H1 (cell line): ENCODE measurements at regions not wholly inside any gene's neighbourhood (a gene's known extent, or its start where the extent isn't known, plus 50 kb on each side); places are given as distances from the start of the nearest gene placed in this dataset.

Experiments
- CTCF ChIA-PET: fragments of 300-600 bp; sonication (Branson Sonifier 250); formaldehyde crosslinking; loops from one replicate; lab custom pipeline; 2021; ENCODE audit not compliant: partially characterized antibody; lab: Charles Lee
- POLR2A ChIA-PET: fragments of 300-600 bp; sonication (Branson Sonifier 250); formaldehyde crosslinking; loops from one replicate; lab custom pipeline; 2021; ENCODE audit warnings: inconsistent platforms; ENCODE audit not compliant: partially characterized antibody; lab: Charles Lee
- DNase-seq, 2 experiments: peaks; one replicate each; pipeline versions ENCODE4 v3.0.0 to v3.0.0-alpha.2; 2010 to 2022; ENCODE audit warnings: low spot score in 2 of 2, low read depth in 1 of 2, mixed read lengths in 1 of 2
- FAIRE-seq: peaks from 2 replicates; lab custom pipeline; 2011; peaks lifted over from hg19 to GRCh38; lab: Jason Lieb, UNC
- H2AFZ ChIP-seq: 2 replicates; pipeline ENCODE4 v1.8.1; 2012; ENCODE audit warnings: low read length, inconsistent platforms
- H2AK5ac ChIP-seq: 2 replicates; pipeline ENCODE4 v1.6.1; 2013; ENCODE audit warnings: low read depth, low read length
- H2BK120ac ChIP-seq: replicated peaks from 2 replicates; pipeline ENCODE3; 2013; ENCODE audit warnings: low read depth, low read length, inconsistent platforms
- H2BK12ac ChIP-seq: 2 replicates; pipeline ENCODE4 v1.6.1; 2013; ENCODE audit warnings: low read depth, low read length
- H2BK15ac ChIP-seq: 2 replicates; pipeline ENCODE4 v1.6.1; 2013; ENCODE audit warnings: low read length
- H2BK20ac ChIP-seq: 2 replicates; pipeline ENCODE4 v1.6.1; 2013; ENCODE audit warnings: low read length
- H2BK5ac ChIP-seq: 2 replicates; pipeline ENCODE4 v1.6.1; 2013; ENCODE audit warnings: low read depth, low read length
- H3K14ac ChIP-seq: 2 replicates; pipeline ENCODE4 v1.6.1; 2013; ENCODE audit warnings: inconsistent platforms; ENCODE audit not compliant: insufficient read length
- H3K18ac ChIP-seq: 2 replicates; pipeline ENCODE4 v1.6.1; 2013; ENCODE audit warnings: low read length; ENCODE audit errors: extremely low read depth
- H3K23ac ChIP-seq: 2 replicates; pipeline ENCODE4 v1.6.1; 2013; ENCODE audit warnings: inconsistent platforms; ENCODE audit not compliant: insufficient read length
- H3K23me2 ChIP-seq: 2 replicates; pipeline ENCODE4 v1.6.1; 2013; ENCODE audit warnings: low read depth, low read length
- H3K27ac ChIP-seq: 2 replicates; pipeline ENCODE4 v1.6.1; 2011; ENCODE audit warnings: low read depth, low read length, inconsistent platforms
- H3K27me3 ChIP-seq, 4 experiments: replicated peaks in 1 of 4; 1 replicate in 1 of 4; 2 replicates in 3 of 4; pipeline versions ENCODE4 v1.6.1 to v1.8.1; 2011 to 2013; ENCODE audit warnings: low read length in 3 of 4, mild to moderate bottlenecking in 3 of 4, inconsistent platforms in 2 of 4, mixed read lengths in 2 of 4, moderate library complexity in 1 of 4; ENCODE audit not compliant: control insufficient read depth in 3 of 4, insufficient read depth in 3 of 4; ENCODE audit errors: extremely low read depth in 1 of 4
- H3K36me3 ChIP-seq, 4 experiments: 2 replicates each; pipeline versions ENCODE4 v1.6.1 to v1.8.1; 2011 to 2013; ENCODE audit warnings: mild to moderate bottlenecking in 4 of 4, low read length in 3 of 4, moderate library complexity in 2 of 4, control low read depth in 1 of 4, inconsistent platforms in 1 of 4; ENCODE audit not compliant: insufficient read depth in 4 of 4, control insufficient read depth in 2 of 4
- H3K4ac ChIP-seq: replicated peaks from 2 replicates; pipeline ENCODE3; 2013; ENCODE audit warnings: low read length, low read depth, mixed read lengths, inconsistent platforms; ENCODE audit not compliant: insufficient read length
- H3K4me1 ChIP-seq, 4 experiments: replicated peaks in 1 of 4; 1 replicate in 1 of 4; 2 replicates in 3 of 4; pipeline versions ENCODE4 v1.6.1 to v1.8.1; 2011 to 2013; ENCODE audit warnings: low read length in 3 of 4, inconsistent platforms in 2 of 4, mixed read lengths in 1 of 4; ENCODE audit not compliant: insufficient read depth in 4 of 4, control insufficient read depth in 3 of 4
- H3K4me2 ChIP-seq, 2 experiments: 2 replicates each; pipeline versions ENCODE4 v1.6.1 to v1.8.1; 2011 to 2013; ENCODE audit warnings: low read depth in 2 of 2, low read length in 2 of 2, control low read depth in 1 of 2, inconsistent platforms in 1 of 2, mild to moderate bottlenecking in 1 of 2; ENCODE audit not compliant: insufficient read depth in 1 of 2
- H3K4me3 ChIP-seq, 4 experiments: fragments of 200-600, 300-600 bp in 1 of 4; sonication (generic), shearing (Covaris generic), sonication (Bioruptor Twin) in 1 of 4; 2 replicates each; pipeline versions ENCODE4 v1.5.1 to v1.8.1; 2011 to 2016; ENCODE audit warnings: low read length in 4 of 4, low read depth in 3 of 4, control low read depth in 2 of 4, inconsistent platforms in 2 of 4, mild to moderate bottlenecking in 2 of 4, mixed read lengths in 1 of 4, moderate library complexity in 1 of 4; ENCODE audit not compliant: insufficient read depth in 2 of 4; ENCODE audit errors: extremely low read depth in 1 of 4
- H3K56ac ChIP-seq: replicated peaks from 2 replicates; pipeline ENCODE3; 2013; ENCODE audit warnings: low read depth, mild to moderate bottlenecking, mixed read lengths, low read length, inconsistent platforms; ENCODE audit not compliant: insufficient read length
- H3K79me1 ChIP-seq: 2 replicates; pipeline ENCODE4 v1.6.1; 2013; ENCODE audit warnings: low read depth, low read length, control low read depth
- H3K79me2 ChIP-seq, 2 experiments: 2 replicates each; pipeline versions ENCODE4 v1.6.1 to v1.8.1; 2012 to 2013; ENCODE audit warnings: low read length in 2 of 2, mild to moderate bottlenecking in 2 of 2, inconsistent platforms in 1 of 2; ENCODE audit not compliant: insufficient read depth in 2 of 2, control insufficient read depth in 1 of 2
- H3K9ac ChIP-seq, 4 experiments: replicated peaks in 1 of 4; 1 replicate in 1 of 4; 2 replicates in 3 of 4; pipeline versions ENCODE4 v1.6.1 to v1.8.1; 2011 to 2013; ENCODE audit warnings: low read depth in 3 of 4, low read length in 3 of 4, control low read depth in 2 of 4, mild to moderate bottlenecking in 2 of 4, moderate library complexity in 2 of 4, inconsistent platforms in 1 of 4; ENCODE audit errors: extremely low read depth in 1 of 4
- H3K9me3 ChIP-seq, 2 experiments: 2 replicates each; pipeline versions ENCODE4 v1.6.1 to v1.8.1; 2012 to 2013; ENCODE audit warnings: mild to moderate bottlenecking in 2 of 2, moderate library complexity in 2 of 2, control low read depth in 1 of 2, inconsistent platforms in 1 of 2, low read depth in 1 of 2, low read length in 1 of 2, mixed read lengths in 1 of 2; ENCODE audit not compliant: insufficient read depth in 2 of 2
- H4K20me1 ChIP-seq, 2 experiments: replicated peaks in 1 of 2; 2 replicates each; pipeline versions ENCODE3 to v1.8.1; 2011 to 2013; ENCODE audit warnings: inconsistent platforms in 2 of 2, low read length in 2 of 2, mild to moderate bottlenecking in 1 of 2; ENCODE audit not compliant: insufficient read depth in 2 of 2, control insufficient read depth in 1 of 2
- H4K5ac ChIP-seq: 2 replicates; pipeline ENCODE4 v1.6.1; 2013; ENCODE audit warnings: low read length, low read depth, mixed read lengths, inconsistent platforms; ENCODE audit not compliant: insufficient read length
- H4K8ac ChIP-seq: 2 replicates; pipeline ENCODE4 v1.8.0; 2013; ENCODE audit warnings: mild to moderate bottlenecking, moderate library complexity, low read length, inconsistent platforms; ENCODE audit not compliant: insufficient read depth; ENCODE audit errors: extremely low read depth
- H4K91ac ChIP-seq: replicated peaks from 2 replicates; pipeline ENCODE3; 2013; ENCODE audit warnings: low read length, mixed read lengths, inconsistent platforms; ENCODE audit not compliant: insufficient read length
- CBX5 ChIP-seq: fragments of 300-800, 300-1000 bp; sonication (generic); IDR thresholded peaks from 2 replicates; pipeline ENCODE4 v1.7.1; 2016; ENCODE audit warnings: antibody characterized with exemption, low read length, low read depth
- CEBPB ChIP-seq: IDR thresholded peaks from 2 replicates; pipeline ENCODE4 v1.6.1; 2012; ENCODE audit warnings: low read depth, low read length
- CREB1 ChIP-seq: IDR thresholded peaks from 2 replicates; pipeline ENCODE4 v1.6.1; 2012; ENCODE audit warnings: inconsistent platforms
- GABPA ChIP-seq: IDR thresholded peaks from 2 replicates; pipeline ENCODE4 v1.6.1; 2011; ENCODE audit warnings: mild to moderate bottlenecking, low read length, moderate library complexity, borderline replicate concordance; ENCODE audit not compliant: insufficient read depth
- HDAC6 ChIP-seq: IDR thresholded peaks from one replicate; pipeline ENCODE4 v1.7.1; 2012; ENCODE audit warnings: low read depth, mild to moderate bottlenecking, inconsistent platforms, low read length, moderate library complexity
- NANOG ChIP-seq: IDR thresholded peaks from 2 replicates; pipeline ENCODE4 v1.6.1; 2011; ENCODE audit warnings: low read length, low read depth, mild to moderate bottlenecking, inconsistent platforms; ENCODE audit not compliant: insufficient read depth, poor library complexity, severe bottlenecking
- SP1 ChIP-seq: IDR thresholded peaks from 2 replicates; pipeline ENCODE4 v1.6.1; 2011; ENCODE audit warnings: low read depth, low read length
- WGBS, 2 experiments: shearing (Covaris generic) in 1 of 2; methylation state at CpG; one replicate each; pipeline versions ENCODE4 v1.1.6 to v1.1.7; 2013 to 2015; ENCODE audit warnings: low lambda C conversion rate in 2 of 2, mixed read lengths in 2 of 2, inconsistent platforms in 1 of 2, low coverage in 1 of 2, missing lambda C conversion rate in 1 of 2; ENCODE audit not compliant: insufficient replicate concordance in 2 of 2, insufficient coverage in 1 of 2, insufficient read length in 1 of 2; ENCODE audit errors: extremely low coverage in 1 of 2, missing lambda C conversion rate in 1 of 2; 5-methylcytosine and 5-hydroxymethylcytosine counted together

GRCh38 chr2:219902891-219903552, 275.6 kb downstream of the SLC4A3 start:
- DNase-seq (no peak), FAIRE-seq (no peak)
- ChIA-PET POLR2A (no interaction called here), CTCF (interaction anchor here (0.6 to 2.6 kb wide), 4 partner anchors 13 to 296 kb away, joined by 3 to 8 read pairs (median 3); no protein-coding TSS in a partner anchor)
- H3K27ac ChIP-seq, result no peak overlapping the region
- no peak overlapping the region for H3K4me3 ChIP-seq
- H3K4ac ChIP-seq, result no peak overlapping the region
- no peaks in the 10 kb centered on the region for H3K36me3 ChIP-seq
- no peak overlapping the region for H2BK120ac ChIP-seq
- H4K91ac ChIP-seq, result no peak overlapping the region
- H2AK5ac ChIP-seq, result no peak overlapping the region
- no peak overlapping the region for H3K18ac ChIP-seq
- H4K5ac ChIP-seq, result no peak overlapping the region
- H2BK12ac ChIP-seq, result no peak overlapping the region
- H3K14ac ChIP-seq, result no peak overlapping the region
- H3K4me2 ChIP-seq, result no peak overlapping the region
- no peak overlapping the region; the same call in 1 of the 2 replicates for H2AFZ ChIP-seq
- H3K79me1 ChIP-seq, result no peaks in the 10 kb centered on the region
- H3K4me1 ChIP-seq, result peaks cover 0 to 6% (median 3%) of the 10 kb centered on the region in 4 experiments; a peak in 2 of 7 replicates
- H3K9ac ChIP-seq, result no peak overlapping the region
- no peaks in the 10 kb centered on the region; the same call in 1 of the 2 replicates for H3K23me2 ChIP-seq
- WGBS, 2 experiments, result 89% methylated on average over 9 of the region's 10 CpGs; no CpG with 5 or more reads in 1 of the 2 experiments
- no peak overlapping the region for H2BK20ac ChIP-seq
- no peaks in the 10 kb centered on the region for H4K20me1 ChIP-seq
- no peak overlapping the region for H3K56ac ChIP-seq
- H3K27me3 ChIP-seq, result no peaks in the 10 kb centered on the region
- no peaks in the 10 kb centered on the region for H3K79me2 ChIP-seq
- no peak overlapping the region for H2BK5ac ChIP-seq
- H3K23ac ChIP-seq, result no peak overlapping the region
- H4K8ac ChIP-seq, result no peak overlapping the region
- no peak overlapping the region for H2BK15ac ChIP-seq
- no peaks in the 10 kb centered on the region for H3K9me3 ChIP-seq
- TF ChIP-seq GABPA (no peak), NANOG (no peak), CBX5 (no peak), CEBPB (no peak), HDAC6 (no peak), CREB1 (no peak), SP1 (no peak)
